ENCODE measurements at regions not wholly inside any gene's neighbourhood (a gene's known extent, or its start where the extent isn't known, plus 50 kb on each side); places are given as distances from the start of the nearest gene placed in this dataset.

GRCh38 chr6:93787841-93788240 is 368.5 kb upstream of the EPHA7 start:
- Histone ChIP-seq H3K27ac (no peak overlapping the region), H3K4me1 (replicated peaks in 1 of 2) (no peaks in the 10 kb centered on the region), H3K9me3 (replicated peaks in 1 of 3) (no peaks in the 10 kb centered on the region), H3K36me3 (replicated peaks in 1 of 2) (no peaks in the 10 kb centered on the region), H3K4me3 (no peak overlapping the region), H3K27me3 (no peaks in the 10 kb centered on the region)
- 70 to 84% (median 78%) methylated on average over 3 of the region's 3 CpGs for WGBS, 4 donors
- TF ChIP-seq POLR2A (IDR thresholded peaks at IDR 0.05) (no peak), CTCF (IDR thresholded peaks at IDR 0.05) (no peak)
- no peak for DNase-seq
- intact Hi-C loops (cut with DNase I): no loop called here

GRCh38 chr6:93786474-93787330 is 367.3 kb upstream of the EPHA7 start:
- Histone ChIP-seq H3K27ac (no peak overlapping the region), H3K36me3 (replicated peaks in 1 of 2) (no peaks in the 10 kb centered on the region), H3K9me3 (replicated peaks in 1 of 3) (no peaks in the 10 kb centered on the region), H3K4me3 (peak overlapping the region in 1 of 4 donors; percentile 1), H3K27me3 (no peaks in the 10 kb centered on the region), H3K4me1 (replicated peaks in 1 of 2) (no peaks in the 10 kb centered on the region)
- intact Hi-C loops (cut with DNase I): no loop called here
- DNase-seq: no peak
- WGBS, 4 donors: 64 to 67% (median 65%) methylated on average over 6 of the region's 6 CpGs
- no peak for TF ChIP-seq CTCF (IDR thresholded peaks at IDR 0.05)
- TF ChIP-seq POLR2A (IDR thresholded peaks at IDR 0.05): no peak

- H3K9me3 ChIP-seq (replicated peaks in 1 of 3): no peaks in the 10 kb centered on the region
- H3K4me3 ChIP-seq: peak overlapping the region in 1 of 4 donors; percentile 1
- WGBS, 4 donors: 77 to 89% (median 86%) methylated on average over 3 of the region's 3 CpGs
- intact Hi-C loops (cut with DNase I): no loop called here
- TF ChIP-seq POLR2A (IDR thresholded peaks at IDR 0.05): no peak
- no peak for TF ChIP-seq CTCF (IDR thresholded peaks at IDR 0.05)
- no peaks in the 10 kb centered on the region for H3K27me3 ChIP-seq
- no peaks in the 10 kb centered on the region for H3K36me3 ChIP-seq (replicated peaks in 1 of 2)
- no peak for DNase-seq
- peak overlapping the region in 1 of 5 donors; percentile 15 for H3K27ac ChIP-seq
- H3K4me1 ChIP-seq (replicated peaks in 1 of 2): no peaks in the 10 kb centered on the region
These were observed 366.3 kb upstream of the EPHA7 start for GRCh38 chr6:93785694-93786030.

- no peaks in the 10 kb centered on the region for H3K36me3 ChIP-seq (replicated peaks in 1 of 2)
- H3K27me3 ChIP-seq: no peaks in the 10 kb centered on the region
- 35 to 46% (median 41%) methylated on average over 8 of the region's 8 CpGs for WGBS, 4 donors
- intact Hi-C loops (cut with DNase I): no loop called here
- no peaks in the 10 kb centered on the region for H3K9me3 ChIP-seq (replicated peaks in 1 of 3)
- peak in 3 of 7 donors; percentile 7 to 17 (median 8) for DNase-seq
- H3K27ac ChIP-seq: peak overlapping the region in 1 of 5 donors; percentile 15
- no peaks in the 10 kb centered on the region for H3K4me1 ChIP-seq (replicated peaks in 1 of 2)
- peak overlapping the region in 1 of 4 donors; percentile 20 for H3K4me3 ChIP-seq
- no peak for TF ChIP-seq CTCF (IDR thresholded peaks at IDR 0.05)
- no peak for TF ChIP-seq POLR2A (IDR thresholded peaks at IDR 0.05)
These were observed 365.7 kb upstream of the EPHA7 start for GRCh38 chr6:93784794-93785693.

Data from adrenal gland (tissue), 9 donors.